Trophoblast cell (in vitro differentiated cells and primary cell): ENCODE measurements at regions not wholly inside any gene's neighbourhood (a gene's known extent, or its start where the extent isn't known, plus 50 kb on each side); places are given as distances from the start of the nearest gene placed in this dataset.

ENCODE experiments used
- DNase-seq, 2 donors: peaks; one replicate each; pipeline ENCODE4 v3.0.0-alpha.2; 2016
- H2AFZ ChIP-seq: 2 replicates; pipeline ENCODE4 v1.6.1; 2013; ENCODE audit warnings: low read length, moderate library complexity, mild to moderate bottlenecking; ENCODE audit not compliant: insufficient read depth, poor library complexity
- H2AK5ac ChIP-seq: 2 replicates; pipeline ENCODE4 v1.6.1; 2013; ENCODE audit warnings: mild to moderate bottlenecking, low read length
- H2BK120ac ChIP-seq: 2 replicates; pipeline ENCODE4 v1.6.1; 2013; ENCODE audit warnings: low read length, mild to moderate bottlenecking, moderate library complexity; ENCODE audit not compliant: insufficient read depth, poor library complexity
- H2BK12ac ChIP-seq: 2 replicates; pipeline ENCODE4 v1.6.1; 2013; ENCODE audit warnings: mild to moderate bottlenecking, low read length, moderate library complexity
- H2BK5ac ChIP-seq: 2 replicates; pipeline ENCODE4 v1.6.1; 2013; ENCODE audit warnings: low read length, low read depth, moderate library complexity, mild to moderate bottlenecking; ENCODE audit not compliant: poor library complexity
- H3K14ac ChIP-seq: 2 replicates; pipeline ENCODE4 v1.6.1; 2013; ENCODE audit warnings: mild to moderate bottlenecking, low read length
- H3K18ac ChIP-seq: 2 replicates; pipeline ENCODE4 v1.6.1; 2013; ENCODE audit warnings: mild to moderate bottlenecking, low read length
- H3K23ac ChIP-seq: 2 replicates; pipeline ENCODE4 v1.6.1; 2013; ENCODE audit warnings: low read length
- H3K27ac ChIP-seq: 2 replicates; pipeline ENCODE4 v1.5.1; 2013; ENCODE audit warnings: low read depth, mild to moderate bottlenecking, inconsistent platforms, low read length, moderate library complexity
- H3K27me3 ChIP-seq: 2 replicates; pipeline ENCODE4 v1.6.1; 2013; ENCODE audit warnings: inconsistent platforms, mild to moderate bottlenecking, low read length, moderate library complexity; ENCODE audit not compliant: insufficient read depth
- H3K36me3 ChIP-seq, 2 experiments: 1 replicate in 1 of 2; 2 replicates in 1 of 2; pipeline ENCODE4 v1.6.1; 2013; ENCODE audit warnings: low read length in 2 of 2, mild to moderate bottlenecking in 2 of 2, moderate library complexity in 1 of 2; ENCODE audit not compliant: insufficient read depth in 2 of 2, control insufficient read depth in 1 of 2
- H3K4ac ChIP-seq: 2 replicates; pipeline ENCODE4 v1.6.1; 2013; ENCODE audit warnings: low read depth, mild to moderate bottlenecking, low read length, moderate library complexity
- H3K4me1 ChIP-seq, 2 experiments: 1 replicate in 1 of 2; 2 replicates in 1 of 2; pipeline ENCODE4 v1.6.1; 2013; ENCODE audit warnings: low read length in 2 of 2, mild to moderate bottlenecking in 2 of 2, moderate library complexity in 1 of 2; ENCODE audit not compliant: insufficient read depth in 2 of 2, control insufficient read depth in 1 of 2
- H3K4me2 ChIP-seq: 2 replicates; pipeline ENCODE4 v1.6.1; 2013; ENCODE audit warnings: inconsistent platforms, mild to moderate bottlenecking, low read length, moderate library complexity
- H3K4me3 ChIP-seq: 2 replicates; pipeline ENCODE4 v1.5.1; 2013; ENCODE audit warnings: mild to moderate bottlenecking, low read depth, low read length, inconsistent platforms
- H3K79me1 ChIP-seq: one replicate; pipeline ENCODE4 v1.6.1; 2013; ENCODE audit warnings: low read length
- H3K79me2 ChIP-seq: 2 replicates; pipeline ENCODE4 v1.6.1; 2013; ENCODE audit warnings: low read length, mild to moderate bottlenecking; ENCODE audit not compliant: control insufficient read depth, insufficient read depth, poor library complexity
- H3K9ac ChIP-seq: 2 replicates; pipeline ENCODE4 v1.6.1; 2013; ENCODE audit warnings: mild to moderate bottlenecking, low read length
- H3K9me3 ChIP-seq: 2 replicates; pipeline ENCODE4 v1.6.1; 2013; ENCODE audit warnings: low read depth, mild to moderate bottlenecking, control low read depth, inconsistent platforms, low read length; ENCODE audit not compliant: insufficient read depth
- H4K12ac ChIP-seq: 2 replicates; pipeline ENCODE4 v1.6.1; 2013; ENCODE audit warnings: low read depth, mild to moderate bottlenecking, low read length, moderate library complexity
- H4K8ac ChIP-seq: 2 replicates; pipeline ENCODE4 v1.6.1; 2013; ENCODE audit warnings: low read depth, mild to moderate bottlenecking, low read length, moderate library complexity
- H4K91ac ChIP-seq: one replicate; pipeline ENCODE4 v1.6.1; 2013; ENCODE audit warnings: low read depth, mild to moderate bottlenecking, low read length, moderate library complexity
- WGBS: extraction: QIAGEN DNeasy Blood & Tissue Kit; methylation state at CpG from one replicate; pipeline ENCODE4 v1.1.7; 2013; ENCODE audit warnings: missing lambda C conversion rate; ENCODE audit not compliant: insufficient read length, insufficient coverage; ENCODE audit errors: extremely low coverage; 5-methylcytosine and 5-hydroxymethylcytosine counted together

GRCh38 chr4:134345244-134345643 is 143.7 kb upstream of the PABPC4L start:
- Histone ChIP-seq H3K23ac (no peak overlapping the region), H2BK120ac (no peak overlapping the region), H3K27me3 (no peaks in the 10 kb centered on the region), H3K4me1 (no peaks in the 10 kb centered on the region), H3K4me2 (no peak overlapping the region), H3K27ac (no peak overlapping the region), H2AFZ (no peak overlapping the region), H3K9ac (no peak overlapping the region), H3K36me3 (no peaks in the 10 kb centered on the region), H2AK5ac (no peak overlapping the region), H3K79me1 (no peaks in the 10 kb centered on the region), H2BK12ac (no peak overlapping the region), H3K14ac (no peak overlapping the region), H2BK5ac (no peak overlapping the region), H3K4me3 (no peak overlapping the region), H3K18ac (no peak overlapping the region), H3K4ac (no peak overlapping the region), H3K79me2 (no peaks in the 10 kb centered on the region), H4K91ac (no peak overlapping the region), H4K8ac (no peak overlapping the region), H3K9me3 (no peaks in the 10 kb centered on the region), H4K12ac (no peak overlapping the region)
- DNase-seq: no peak
- no CpG with 5 or more reads among the region's 2 CpGs for WGBS

DNA sequence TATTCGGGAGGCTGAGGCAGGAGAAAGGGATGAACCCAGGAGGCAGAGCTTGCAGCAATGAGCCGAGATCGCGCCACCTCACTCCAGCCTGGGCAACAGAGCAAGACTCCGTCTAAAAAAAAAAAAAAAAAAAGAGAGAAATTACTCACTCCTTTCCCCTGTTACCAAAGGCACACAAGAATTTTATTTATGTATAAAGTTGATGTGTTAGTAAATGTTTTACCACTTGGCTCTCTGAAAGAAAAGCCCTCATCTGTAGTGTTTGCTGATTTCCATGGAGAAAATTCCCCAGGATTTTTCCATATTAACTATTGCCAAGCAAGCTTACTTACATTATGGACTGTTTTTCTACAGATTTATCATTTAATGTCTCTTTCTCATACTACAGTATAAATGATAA is 142.1 kb upstream of the PABPC4L start:
- Histone ChIP-seq H4K8ac (no peak overlapping the region), H2BK5ac (no peak overlapping the region), H2BK120ac (no peak overlapping the region), H2AFZ (no peak overlapping the region), H3K4ac (no peak overlapping the region), H3K36me3 (no peaks in the 10 kb centered on the region), H2AK5ac (no peak overlapping the region), H3K18ac (no peak overlapping the region), H3K23ac (no peak overlapping the region), H3K9me3 (no peaks in the 10 kb centered on the region), H2BK12ac (no peak overlapping the region), H3K4me3 (no peak overlapping the region), H4K12ac (no peak overlapping the region), H3K79me1 (no peaks in the 10 kb centered on the region), H3K9ac (no peak overlapping the region), H3K4me1 (no peaks in the 10 kb centered on the region), H3K27ac (no peak overlapping the region), H4K91ac (no peak overlapping the region), H3K79me2 (no peaks in the 10 kb centered on the region), H3K14ac (no peak overlapping the region), H3K27me3 (no peaks in the 10 kb centered on the region), H3K4me2 (no peak overlapping the region)
- no CpG with 5 or more reads among the region's 5 CpGs for WGBS
- no peak for DNase-seq

GRCh38 chr4:134343081-134343480 is 141.5 kb upstream of the PABPC4L start:
- Histone ChIP-seq H3K27me3 (no peaks in the 10 kb centered on the region), H3K9me3 (no peaks in the 10 kb centered on the region), H4K8ac (no peak overlapping the region), H3K27ac (no peak overlapping the region), H3K79me1 (no peaks in the 10 kb centered on the region), H3K4ac (no peak overlapping the region), H4K91ac (no peak overlapping the region), H2BK120ac (no peak overlapping the region), H3K4me3 (no peak overlapping the region), H3K79me2 (no peaks in the 10 kb centered on the region), H4K12ac (no peak overlapping the region), H3K23ac (no peak overlapping the region), H3K18ac (no peak overlapping the region), H2AK5ac (no peak overlapping the region), H3K4me2 (no peak overlapping the region), H2AFZ (no peak overlapping the region), H3K14ac (no peak overlapping the region), H3K4me1 (no peaks in the 10 kb centered on the region), H2BK5ac (no peak overlapping the region), H2BK12ac (no peak overlapping the region), H3K36me3 (no peaks in the 10 kb centered on the region), H3K9ac (no peak overlapping the region)
- WGBS: no CpG with 5 or more reads among the region's 2 CpGs
- DNase-seq: no peak

DNA sequence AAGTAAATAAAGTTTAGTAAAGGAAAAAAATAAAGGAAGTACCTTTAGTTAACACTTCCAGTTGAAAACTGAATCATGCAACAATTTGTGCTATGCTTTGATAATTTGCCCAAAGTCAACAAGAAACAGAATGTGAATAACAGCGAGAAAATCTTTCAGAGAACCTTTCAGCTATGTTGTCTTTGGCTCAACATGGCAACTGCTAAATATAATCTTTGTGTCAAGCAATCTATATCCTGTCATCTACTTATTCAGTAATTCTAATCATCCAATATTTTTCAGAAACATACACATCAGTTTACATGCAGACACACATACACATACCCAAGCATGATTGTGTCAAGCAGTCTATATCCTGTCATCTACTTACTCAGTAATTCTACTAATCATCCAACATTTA is 136.0 kb upstream of the PABPC4L start:
- no peak for DNase-seq

More for the DNA sequence above, 136.0 kb upstream of the PABPC4L start:
- Histone ChIP-seq H2AFZ (no peak overlapping the region), H4K12ac (no peak overlapping the region), H3K4me1 (no peaks in the 10 kb centered on the region), H3K27me3 (no peaks in the 10 kb centered on the region), H3K4me2 (no peak overlapping the region), H2BK5ac (no peak overlapping the region), H4K8ac (no peak overlapping the region), H3K4ac (no peak overlapping the region), H3K36me3 (no peaks in the 10 kb centered on the region), H3K4me3 (no peak overlapping the region), H2BK120ac (no peak overlapping the region), H3K9ac (no peak overlapping the region), H3K79me1 (no peaks in the 10 kb centered on the region), H4K91ac (no peak overlapping the region), H3K27ac (no peak overlapping the region), H3K14ac (no peak overlapping the region), H2AK5ac (no peak overlapping the region), H3K23ac (no peak overlapping the region), H2BK12ac (no peak overlapping the region), H3K9me3 (no peaks in the 10 kb centered on the region), H3K18ac (no peak overlapping the region), H3K79me2 (no peaks in the 10 kb centered on the region)
- no CpG with 5 or more reads among the region's 1 CpG for WGBS
